Subcutaneous abdominal adipose tissue (tissue), 5 donors: ENCODE measurements at regions not wholly inside any gene's neighbourhood (a gene's known extent, or its start where the extent isn't known, plus 50 kb on each side); places are given as distances from the start of the nearest gene placed in this dataset.

ENCODE experiments used
- H3K27ac ChIP-seq: one replicate; pipeline ENCODE4 v1.7.0; 2013; ENCODE audit warnings: low read depth, mild to moderate bottlenecking, inconsistent platforms, low read length, moderate library complexity
- H3K27me3 ChIP-seq, 5 donors: one replicate each; pipeline ENCODE4 v1.7.0; 2013; ENCODE audit warnings: low read length in 5 of 5, inconsistent platforms in 1 of 5; ENCODE audit not compliant: control insufficient read depth in 5 of 5, insufficient read depth in 4 of 5
- H3K36me3 ChIP-seq, 5 donors: one replicate each; pipeline ENCODE4 v1.7.0; 2013; ENCODE audit warnings: low read length in 5 of 5; ENCODE audit not compliant: control insufficient read depth in 5 of 5, insufficient read depth in 5 of 5
- H3K4me1 ChIP-seq, 5 donors: one replicate each; pipeline ENCODE4 v1.7.0; 2013; ENCODE audit warnings: low read length in 5 of 5, mild to moderate bottlenecking in 3 of 5, moderate library complexity in 1 of 5; ENCODE audit not compliant: control insufficient read depth in 5 of 5, insufficient read depth in 5 of 5
- H3K4me3 ChIP-seq, 5 donors: one replicate each; pipeline ENCODE4 v1.7.0; 2013; ENCODE audit warnings: low read length in 5 of 5, low read depth in 1 of 5
- H3K9ac ChIP-seq, 5 donors: one replicate each; pipeline ENCODE4 v1.7.0; 2013; ENCODE audit warnings: low read length in 5 of 5, mild to moderate bottlenecking in 4 of 5, moderate library complexity in 3 of 5
- H3K9me3 ChIP-seq, 5 donors: one replicate each; pipeline ENCODE4 v1.7.0; 2013; ENCODE audit warnings: low read length in 5 of 5; ENCODE audit not compliant: control insufficient read depth in 5 of 5
- donor health status: healthy.
- donor health status: healthy.
- donor health status: healthy.
- donor health status: healthy.
- donor health status: healthy.

DNA sequence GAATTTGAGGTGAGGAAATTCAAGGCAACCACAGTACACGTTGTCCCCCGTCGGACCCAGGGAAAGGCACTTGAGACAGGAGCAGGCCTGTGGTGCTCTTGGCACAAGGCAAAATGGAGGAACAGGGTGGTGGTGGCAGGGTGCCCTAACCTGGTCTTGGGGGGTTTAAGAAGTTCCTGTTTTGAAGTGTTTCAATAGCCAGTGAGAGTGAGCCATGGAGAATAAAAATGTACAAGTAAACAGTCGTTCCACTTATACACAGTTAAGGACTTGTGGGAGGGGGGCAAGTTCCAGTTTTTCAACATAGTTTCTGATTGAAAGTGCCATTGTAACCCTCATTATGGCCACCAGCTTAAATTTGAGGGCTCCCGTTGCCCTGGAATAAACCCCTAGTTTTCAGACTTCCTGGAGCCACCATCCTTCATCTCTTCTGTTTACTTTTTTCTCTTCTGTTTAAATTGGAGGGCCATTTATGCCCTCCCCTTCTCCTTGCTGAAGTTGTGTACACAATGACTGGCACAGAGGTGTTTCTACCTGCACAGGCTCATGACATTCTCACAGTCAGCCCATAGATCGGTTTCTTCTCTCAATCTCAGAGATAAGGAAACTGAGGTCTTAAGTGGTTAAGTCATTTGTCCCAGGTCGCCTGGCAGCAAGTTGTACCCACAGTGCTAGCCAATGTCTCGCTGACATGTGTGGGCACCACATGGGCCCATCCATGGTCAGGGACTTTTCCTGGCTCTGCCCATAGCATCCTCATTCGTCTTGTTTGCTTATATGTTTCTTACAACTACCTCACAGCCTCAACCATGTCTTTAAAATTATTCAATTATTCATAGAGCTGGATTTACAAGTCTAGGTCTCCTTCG lies 66.0 kb upstream of the ST3GAL5 start:
- Histone ChIP-seq H3K4me1 (peaks cover 0 to 21% (median 0%) of the 10 kb centered on the region in 5 donors), H3K27ac (no peak overlapping the region), H3K27me3 (no peaks in the 10 kb centered on the region), H3K4me3 (no peak overlapping the region), H3K9ac (no peak overlapping the region), H3K36me3 (no peaks in the 10 kb centered on the region), H3K9me3 (no peaks in the 10 kb centered on the region)

DNA sequence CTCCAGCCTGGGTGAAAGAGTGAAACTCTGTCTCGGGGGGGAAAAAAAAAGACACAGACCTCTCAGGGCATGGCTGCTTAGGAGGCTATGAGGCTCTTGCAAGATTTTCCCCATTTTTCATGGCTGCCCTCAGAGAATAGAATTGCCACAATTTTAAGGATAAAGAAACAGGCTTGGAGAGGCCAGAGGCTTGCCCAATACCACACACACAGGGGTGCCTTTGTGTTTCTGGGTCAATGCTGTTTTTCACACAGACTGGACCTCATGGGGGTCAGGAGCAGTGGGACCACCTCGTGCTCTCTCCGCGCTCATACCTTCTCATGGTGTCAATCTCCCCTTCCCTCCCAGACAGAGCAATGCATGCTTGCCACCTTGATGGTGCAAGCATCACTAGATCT lies 65.4 kb upstream of the ST3GAL5 start:
- no peak overlapping the region for H3K27ac ChIP-seq

DNA sequence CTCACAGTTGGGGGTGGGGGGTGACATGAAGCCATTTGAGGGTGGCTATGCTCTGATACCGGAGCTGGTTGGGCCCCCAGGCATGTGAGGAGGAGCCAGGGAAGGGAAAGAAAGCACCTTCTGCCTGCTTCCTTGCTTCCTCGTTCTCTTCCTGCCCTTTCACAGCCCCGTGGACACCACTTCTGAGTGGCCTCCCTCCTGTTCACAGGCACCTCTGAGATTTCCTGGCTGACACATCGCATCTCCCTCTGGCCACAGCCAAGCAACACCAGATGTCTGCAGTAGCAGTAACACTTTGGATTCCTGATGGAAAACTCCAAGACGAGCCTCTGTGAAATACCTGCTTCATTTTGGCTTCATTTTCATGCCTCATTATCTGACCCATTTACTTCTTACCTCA lies 64.7 kb upstream of the ST3GAL5 start:
- no peaks in the 10 kb centered on the region for H3K9me3 ChIP-seq
- peaks cover 0 to 18% (median 0%) of the 10 kb centered on the region in 5 donors for H3K4me1 ChIP-seq
- H3K27ac ChIP-seq: no peak overlapping the region
- H3K4me3 ChIP-seq: no peak overlapping the region
- H3K27me3 ChIP-seq: no peaks in the 10 kb centered on the region
- no peak overlapping the region for H3K9ac ChIP-seq
- no peaks in the 10 kb centered on the region for H3K36me3 ChIP-seq

More for the DNA sequence above, 65.4 kb upstream of the ST3GAL5 start:
- H3K36me3 ChIP-seq: no peaks in the 10 kb centered on the region
- no peak overlapping the region for H3K9ac ChIP-seq
- H3K9me3 ChIP-seq: no peaks in the 10 kb centered on the region
- H3K4me3 ChIP-seq: no peak overlapping the region
- peaks cover 0 to 21% (median 0%) of the 10 kb centered on the region in 5 donors for H3K4me1 ChIP-seq
- no peaks in the 10 kb centered on the region for H3K27me3 ChIP-seq

DNA sequence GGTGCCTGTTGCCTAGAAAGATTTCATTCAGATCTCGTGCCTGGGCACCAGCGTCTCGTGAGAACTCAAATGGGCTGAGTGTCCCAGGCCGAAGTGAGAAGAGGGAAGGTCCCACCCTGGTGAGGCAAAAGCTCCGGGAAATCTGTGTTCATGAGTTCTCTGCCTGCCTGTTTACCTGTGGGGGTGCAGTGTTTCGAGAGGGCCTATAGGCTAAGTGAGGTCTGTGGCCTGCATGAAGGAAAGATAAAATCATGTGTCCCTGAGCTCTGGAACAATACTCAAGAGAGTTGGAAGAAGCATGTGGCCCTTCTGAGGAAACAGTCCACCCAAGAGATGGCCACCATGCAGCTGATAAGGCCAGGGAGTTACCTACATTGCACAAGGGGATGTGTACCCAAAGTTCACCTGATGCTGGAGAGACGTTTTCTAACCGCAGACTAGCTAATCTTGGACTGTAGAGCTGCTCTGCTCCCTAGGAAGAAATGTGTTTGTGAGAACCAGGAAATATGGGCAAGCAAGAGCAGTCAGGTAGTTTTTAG lies 63.5 kb upstream of the ST3GAL5 start:
- no peaks in the 10 kb centered on the region for H3K27me3 ChIP-seq
- H3K36me3 ChIP-seq: no peaks in the 10 kb centered on the region
- H3K27ac ChIP-seq: no peak overlapping the region
- H3K4me1 ChIP-seq: peaks cover 0 to 18% (median 0%) of the 10 kb centered on the region in 5 donors
- peaks cover 0 to 4% (median under 1%) of the 10 kb centered on the region in 5 donors for H3K9me3 ChIP-seq
- H3K9ac ChIP-seq: no peak overlapping the region
- no peak overlapping the region for H3K4me3 ChIP-seq

DNA sequence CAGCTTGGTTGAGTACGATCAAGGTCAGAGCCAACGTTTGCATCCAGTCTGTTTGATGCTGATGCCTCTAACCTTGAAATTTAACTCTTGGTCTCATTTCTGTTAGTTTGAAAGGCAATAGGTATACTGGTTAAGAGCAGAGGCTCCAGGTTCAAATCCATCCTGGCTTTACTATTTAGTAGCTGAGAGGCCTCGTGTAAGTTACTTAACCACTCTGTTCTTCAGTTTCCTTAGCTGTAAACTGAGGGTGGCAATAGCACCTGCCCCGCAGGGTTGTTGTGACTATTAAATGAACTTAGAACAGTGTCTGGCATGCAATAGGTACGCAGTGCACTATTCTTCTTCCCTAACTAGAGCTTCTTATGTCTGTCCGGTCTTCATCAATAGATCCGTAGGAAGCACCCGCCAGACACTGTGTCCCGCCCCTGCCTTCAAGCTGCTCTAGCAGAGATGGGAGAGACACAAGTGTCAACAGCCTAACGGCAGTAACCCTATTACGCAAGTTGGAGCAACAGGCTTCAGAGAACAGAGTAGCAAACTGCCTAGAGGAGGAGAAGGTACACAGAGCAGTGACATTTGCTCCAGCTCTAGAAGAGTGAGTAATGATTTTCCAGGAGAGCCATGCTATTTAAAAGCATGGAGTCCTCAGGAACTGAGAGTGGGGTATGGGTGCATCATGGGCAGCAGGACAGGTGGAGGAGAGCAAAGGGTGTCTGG lies 62.7 kb upstream of the ST3GAL5 start:
- Histone ChIP-seq H3K27me3 (no peaks in the 10 kb centered on the region), H3K4me3 (no peak overlapping the region), H3K9ac (no peak overlapping the region), H3K27ac (no peak overlapping the region), H3K36me3 (no peaks in the 10 kb centered on the region), H3K9me3 (peaks cover 0 to 6% (median 2%) of the 10 kb centered on the region in 5 donors), H3K4me1 (peaks cover 0 to 18% (median 0%) of the 10 kb centered on the region in 5 donors)

DNA sequence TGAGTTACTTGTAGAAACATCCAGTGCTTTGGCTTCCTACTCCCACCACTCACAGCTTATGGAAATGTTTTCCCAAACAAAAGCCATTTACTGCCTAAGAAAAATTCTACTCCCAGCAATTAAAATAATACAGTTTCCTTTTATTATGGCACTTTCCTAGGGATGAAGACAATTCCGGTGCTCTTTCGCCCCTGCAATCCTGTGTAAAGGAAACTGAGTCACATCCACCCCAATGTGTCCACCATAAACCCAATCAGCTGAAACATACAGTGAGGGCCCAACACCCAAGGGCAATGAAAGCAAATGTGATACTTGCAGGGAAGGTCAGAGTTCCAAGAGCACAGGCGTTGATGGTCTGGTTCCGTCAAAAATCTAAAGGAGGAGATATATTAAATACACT lies 62.0 kb upstream of the ST3GAL5 start:
- Histone ChIP-seq H3K4me1 (peaks cover 0 to 18% (median 0%) of the 10 kb centered on the region in 5 donors), H3K4me3 (no peak overlapping the region), H3K36me3 (no peaks in the 10 kb centered on the region), H3K9me3 (peaks cover 0 to 6% (median 2%) of the 10 kb centered on the region in 5 donors), H3K27ac (no peak overlapping the region), H3K9ac (no peak overlapping the region), H3K27me3 (no peaks in the 10 kb centered on the region)

DNA sequence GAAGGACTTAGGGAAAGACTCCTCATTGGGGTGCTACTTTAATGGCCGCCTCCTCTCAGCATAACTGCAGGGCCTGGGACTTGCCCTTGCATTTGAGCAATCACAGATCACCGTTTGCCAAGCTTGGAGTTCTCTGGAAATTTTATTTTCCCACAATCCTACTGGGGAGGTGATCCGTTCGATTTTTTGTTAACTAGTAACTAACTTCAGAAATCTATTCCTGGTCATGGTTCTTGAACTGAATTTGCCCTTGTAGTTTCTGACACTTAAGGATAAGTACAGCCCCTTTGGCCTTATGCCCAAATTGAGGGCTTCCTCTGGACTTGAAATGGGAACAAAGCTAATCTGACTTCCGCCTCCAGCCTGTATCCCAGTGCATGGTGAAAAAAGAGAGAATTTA lies 60.5 kb upstream of the ST3GAL5 start:
- H3K27ac ChIP-seq: no peak overlapping the region
- no peaks in the 10 kb centered on the region for H3K27me3 ChIP-seq
- no peaks in the 10 kb centered on the region for H3K36me3 ChIP-seq
- H3K9me3 ChIP-seq: peaks cover 0 to 6% (median 2%) of the 10 kb centered on the region in 5 donors
- H3K9ac ChIP-seq: no peak overlapping the region
- peaks cover 0 to 20% (median 0%) of the 10 kb centered on the region in 5 donors for H3K4me1 ChIP-seq
- H3K4me3 ChIP-seq: no peak overlapping the region

DNA sequence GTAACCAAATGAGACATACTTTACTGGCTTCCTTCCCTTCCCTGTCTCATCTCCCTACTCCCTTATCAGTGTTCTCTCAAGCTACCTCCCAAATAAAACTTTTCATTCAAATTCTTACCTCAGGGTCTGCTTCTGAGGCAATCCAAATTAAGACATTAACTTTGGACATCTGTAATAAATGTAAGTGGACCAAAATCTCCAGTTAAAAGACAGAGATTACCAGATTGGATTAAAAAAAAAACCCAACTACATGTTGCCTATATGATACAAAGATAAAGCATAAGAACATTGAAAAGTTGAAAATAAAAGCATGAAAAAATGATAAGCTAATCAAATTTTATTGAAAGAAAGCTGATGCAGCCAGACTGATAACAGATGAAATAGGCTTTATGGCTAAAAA lies 58.8 kb upstream of the ST3GAL5 start:
- peaks cover 0 to 6% (median 2%) of the 10 kb centered on the region in 5 donors for H3K9me3 ChIP-seq
- H3K4me1 ChIP-seq: peaks cover 0 to 15% (median 3%) of the 10 kb centered on the region in 5 donors
- H3K36me3 ChIP-seq: no peaks in the 10 kb centered on the region
- no peaks in the 10 kb centered on the region for H3K27me3 ChIP-seq
- H3K9ac ChIP-seq: no peak overlapping the region
- H3K4me3 ChIP-seq: no peak overlapping the region
- H3K27ac ChIP-seq: no peak overlapping the region

DNA sequence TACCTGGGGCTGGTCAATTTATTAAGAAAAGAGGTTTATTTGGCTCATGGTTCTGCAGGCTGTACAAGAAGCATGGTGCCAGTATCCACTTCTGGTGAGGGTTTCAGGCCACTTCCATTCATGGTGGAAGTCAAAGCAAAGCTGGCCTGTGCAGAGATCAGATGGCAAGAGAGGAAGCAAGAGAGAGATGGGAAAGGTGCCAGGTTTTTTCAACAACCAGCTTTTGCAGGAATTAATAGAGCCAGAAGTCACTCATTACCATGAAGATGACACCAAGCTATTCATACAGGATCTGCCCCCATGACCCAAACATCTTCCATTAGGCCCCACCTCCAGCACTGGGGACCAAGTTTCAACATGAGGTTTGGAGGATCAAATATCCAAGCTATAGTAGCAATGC lies 56.8 kb upstream of the ST3GAL5 start:
- Histone ChIP-seq H3K9ac (no peak overlapping the region), H3K27ac (no peak overlapping the region), H3K27me3 (no peaks in the 10 kb centered on the region), H3K4me3 (no peak overlapping the region), H3K36me3 (no peaks in the 10 kb centered on the region), H3K9me3 (peaks cover 0 to 14% (median 7%) of the 10 kb centered on the region in 5 donors), H3K4me1 (peaks cover 0 to 15% (median 4%) of the 10 kb centered on the region in 5 donors)

DNA sequence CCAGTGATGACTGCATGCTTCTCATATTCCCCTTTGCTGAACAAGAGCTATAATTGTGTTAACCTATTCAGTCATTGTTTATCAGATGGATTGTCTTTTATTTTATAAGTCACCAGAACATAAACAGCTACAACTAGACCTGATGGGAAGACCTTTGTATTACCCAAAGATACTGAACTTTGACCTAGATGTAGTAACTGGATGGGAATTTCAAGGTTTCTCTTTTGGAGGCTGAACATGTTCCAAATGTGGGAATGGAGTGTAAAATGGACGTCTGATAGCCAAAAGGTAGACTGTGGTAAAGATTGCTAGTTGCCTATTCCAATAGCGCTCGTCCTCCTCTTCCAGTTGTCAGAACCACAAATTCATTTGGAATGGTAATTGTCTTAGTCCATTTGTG lies 56.4 kb upstream of the ST3GAL5 start:
- no peaks in the 10 kb centered on the region for H3K36me3 ChIP-seq
- H3K4me1 ChIP-seq: peaks cover 0 to 15% (median 4%) of the 10 kb centered on the region in 5 donors
- H3K9me3 ChIP-seq: peaks cover 0 to 14% (median 7%) of the 10 kb centered on the region in 5 donors
- H3K27ac ChIP-seq: no peak overlapping the region
- H3K9ac ChIP-seq: no peak overlapping the region
- no peaks in the 10 kb centered on the region for H3K27me3 ChIP-seq
- H3K4me3 ChIP-seq: no peak overlapping the region
